ENCODE measurements at regions not wholly inside any gene's neighbourhood (a gene's known extent, or its start where the extent isn't known, plus 50 kb on each side); places are given as distances from the start of the nearest gene placed in this dataset.

GRCh38 chr2:58918141-58918540 lies 677.0 kb upstream of the FANCL start:
- TF ChIP-seq CTCF (IDR thresholded peaks at IDR 0.05; ENCODE audit: low read length) = no peak
- TF ChIP-seq EZH2 (IDR thresholded peaks at IDR 0.05; ENCODE audit: borderline replicate concordance, low read length) = no peak

All from OCI-LY1 (cell line).